ENCODE measurements at regions not wholly inside any gene's neighbourhood (a gene's known extent, or its start where the extent isn't known, plus 50 kb on each side); places are given as distances from the start of the nearest gene placed in this dataset.

- DNase-seq: no peak
Measured at GRCh38 chr12:58811346-58811745, 109.0 kb downstream of the LRIG3 start.

GRCh38 chr12:58812214-58812613, 108.1 kb downstream of the LRIG3 start:
- DNase-seq: no peak

- DNase-seq: no peak
Measured at GRCh38 chr12:58814036-58814435, 106.3 kb downstream of the LRIG3 start.

- no peak for DNase-seq
Measured at GRCh38 chr12:58815235-58815634, 105.1 kb downstream of the LRIG3 start.

GRCh38 chr12:58818546-58818945, 101.8 kb downstream of the LRIG3 start:
- DNase-seq: no peak

- DNase-seq: no peak
Measured at GRCh38 chr12:58819345-58819744, 101.0 kb downstream of the LRIG3 start.

GRCh38 chr12:58819985-58820384, 100.3 kb downstream of the LRIG3 start:
- no peak for DNase-seq

Measured in dermis blood vessel endothelial cell (primary cell).